ENCODE measurements at regions not wholly inside any gene's neighbourhood (a gene's known extent, or its start where the extent isn't known, plus 50 kb on each side); places are given as distances from the start of the nearest gene placed in this dataset.

DNA sequence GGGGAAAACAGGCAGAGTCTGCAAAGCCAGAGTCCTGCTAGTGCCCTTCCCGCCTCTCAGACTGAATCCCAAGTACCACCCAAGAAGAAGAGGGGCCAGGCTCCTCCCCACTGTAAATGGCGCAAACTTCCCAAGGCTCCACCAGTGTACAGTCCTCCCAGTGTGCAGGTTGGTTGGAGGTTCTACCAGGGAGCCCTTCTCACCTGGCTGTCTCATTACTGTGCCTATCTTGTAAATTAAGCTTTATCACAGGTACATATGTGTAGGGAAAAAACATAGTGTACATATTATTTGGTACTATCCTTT lies 189.7 kb downstream of the FSCB start:
- TF ChIP-seq, protein P1, sequence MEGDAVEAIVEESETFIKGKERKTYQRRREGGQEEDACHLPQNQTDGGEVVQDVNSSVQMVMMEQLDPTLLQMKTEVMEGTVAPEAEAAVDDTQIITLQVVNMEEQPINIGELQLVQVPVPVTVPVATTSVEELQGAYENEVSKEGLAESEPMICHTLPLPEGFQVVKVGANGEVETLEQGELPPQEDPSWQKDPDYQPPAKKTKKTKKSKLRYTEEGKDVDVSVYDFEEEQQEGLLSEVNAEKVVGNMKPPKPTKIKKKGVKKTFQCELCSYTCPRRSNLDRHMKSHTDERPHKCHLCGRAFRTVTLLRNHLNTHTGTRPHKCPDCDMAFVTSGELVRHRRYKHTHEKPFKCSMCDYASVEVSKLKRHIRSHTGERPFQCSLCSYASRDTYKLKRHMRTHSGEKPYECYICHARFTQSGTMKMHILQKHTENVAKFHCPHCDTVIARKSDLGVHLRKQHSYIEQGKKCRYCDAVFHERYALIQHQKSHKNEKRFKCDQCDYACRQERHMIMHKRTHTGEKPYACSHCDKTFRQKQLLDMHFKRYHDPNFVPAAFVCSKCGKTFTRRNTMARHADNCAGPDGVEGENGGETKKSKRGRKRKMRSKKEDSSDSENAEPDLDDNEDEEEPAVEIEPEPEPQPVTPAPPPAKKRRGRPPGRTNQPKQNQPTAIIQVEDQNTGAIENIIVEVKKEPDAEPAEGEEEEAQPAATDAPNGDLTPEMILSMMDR (IDR thresholded peaks at IDR 0.05; ENCODE audit: low read depth, low read length, poor library complexity, severe bottlenecking), result no peak
- no peak for TF ChIP-seq EZH2phosphoT487 (IDR thresholded peaks at IDR 0.05; ENCODE audit: borderline replicate concordance, low read length)
